T47D (cell line): ENCODE measurements at regions not wholly inside any gene's neighbourhood (a gene's known extent, or its start where the extent isn't known, plus 50 kb on each side); places are given as distances from the start of the nearest gene placed in this dataset.

ENCODE experiments used
- DNase-seq, 2 experiments: peaks; one replicate each; pipeline versions ENCODE4 v3.0.0 to v3.0.0-alpha.2; 2011 to 2012; ENCODE audit warnings: low read depth in 1 of 2, low spot score in 1 of 2
- JUND ChIP-seq: IDR thresholded peaks from 2 replicates; pipeline ENCODE4 v1.6.1; 2012; ENCODE audit warnings: low read depth
- in situ Hi-C: cut with HindIII; loops from 2 replicates; pipeline ENCODE4 v1.10.0; 2016; ENCODE audit warnings: low sequenced_read_pairs, low pct_unique_long_range_greater_than_20kb

- in situ Hi-C loops, result no loop called here
- no peak for DNase-seq
- no peak for TF ChIP-seq JUND
These were observed 201.8 kb downstream of the XPNPEP1 start for GRCh38 chr10:109721453-109722064.

GRCh38 chr10:109706026-109706560, 217.2 kb downstream of the XPNPEP1 start:
- TF ChIP-seq JUND, result no peak
- in situ Hi-C loops, result no loop called here
- no peak for DNase-seq

GRCh38 chr10:109701633-109702215, 221.6 kb downstream of the XPNPEP1 start:
- in situ Hi-C loops, result no loop called here
- no peak for TF ChIP-seq JUND
- no peak for DNase-seq

- no peak for TF ChIP-seq JUND
- no peak for DNase-seq
- in situ Hi-C loops, result no loop called here
These were observed 224.2 kb downstream of the XPNPEP1 start for GRCh38 chr10:109698882-109699664.

GRCh38 chr10:109698086-109698485, 225.2 kb downstream of the XPNPEP1 start:
- TF ChIP-seq JUND, result no peak
- DNase-seq, result no peak
- in situ Hi-C loops, result no loop called here

GRCh38 chr10:109696981-109697775, 226.1 kb downstream of the XPNPEP1 start:
- DNase-seq, result no peak
- TF ChIP-seq JUND, result no peak
- in situ Hi-C loops, result no loop called here

GRCh38 chr10:109696462-109696861, 226.8 kb downstream of the XPNPEP1 start:
- DNase-seq, result no peak
- in situ Hi-C loops, result no loop called here
- no peak for TF ChIP-seq JUND

- no peak for TF ChIP-seq JUND
- in situ Hi-C loops, result no loop called here
- DNase-seq, result no peak
These were observed 227.3 kb downstream of the XPNPEP1 start for GRCh38 chr10:109695988-109696387.

GRCh38 chr10:109689785-109690184, 233.5 kb downstream of the XPNPEP1 start:
- in situ Hi-C loops, result no loop called here
- no peak for DNase-seq
- TF ChIP-seq JUND, result no peak

GRCh38 chr10:109679478-109679877, 243.8 kb downstream of the XPNPEP1 start:
- DNase-seq, result no peak
- no peak for TF ChIP-seq JUND
- in situ Hi-C loops, result no loop called here

- in situ Hi-C loops, result no loop called here
- no peak for DNase-seq
- TF ChIP-seq JUND, result no peak
These were observed 244.5 kb downstream of the XPNPEP1 start for GRCh38 chr10:109678857-109679256.

GRCh38 chr10:109676703-109677102, 246.6 kb downstream of the XPNPEP1 start:
- in situ Hi-C loops, result no loop called here
- peak in 1 of 2 experiments; percentile 10 for DNase-seq
- TF ChIP-seq JUND, result no peak

- DNase-seq, result no peak
- no peak for TF ChIP-seq JUND
- in situ Hi-C loops, result no loop called here
These were observed 254.6 kb downstream of the XPNPEP1 start for GRCh38 chr10:109668703-109669102.
